BLaER1 (cell line): ENCODE measurements at regions not wholly inside any gene's neighbourhood (a gene's known extent, or its start where the extent isn't known, plus 50 kb on each side); places are given as distances from the start of the nearest gene placed in this dataset.
A peak's percentile ranks its signal among the peaks of the same experiment; 100 is the strongest.
"Not testable (repeated sequence)": the region's sequence is repeated elsewhere in the genome, so short reads cannot be mapped to it uniquely, and the experiment has no call there.

Experiments
- H3K27ac ChIP-seq: shearing (Covaris generic); formaldehyde crosslinking; 2 replicates; pipeline ENCODE4 v1.8.1; 2022
- H3K27me3 ChIP-seq: shearing (Covaris generic); formaldehyde crosslinking; 2 replicates; pipeline ENCODE4 v1.8.1; 2022
- H3K36me3 ChIP-seq: shearing (Covaris generic); formaldehyde crosslinking; 2 replicates; pipeline ENCODE4 v1.8.1; 2022
- H3K4me1 ChIP-seq: shearing (Covaris generic); formaldehyde crosslinking; 2 replicates; pipeline ENCODE4 v1.8.1; 2022
- H3K4me2 ChIP-seq: shearing (Covaris generic); formaldehyde crosslinking; 2 replicates; pipeline ENCODE4 v1.8.1; 2022
- H3K4me3 ChIP-seq: shearing (Covaris generic); formaldehyde crosslinking; 2 replicates; pipeline ENCODE4 v1.8.1; 2022
- H3K9ac ChIP-seq: shearing (Covaris generic); formaldehyde crosslinking; 2 replicates; pipeline ENCODE4 v1.8.1; 2022
- H3K9me3 ChIP-seq: shearing (Covaris generic); formaldehyde crosslinking; 2 replicates; pipeline ENCODE4 v1.8.1; 2022
- H4K20me1 ChIP-seq: shearing (Covaris generic); formaldehyde crosslinking; 2 replicates; pipeline ENCODE4 v1.8.1; 2022
- Cebpa-rat ChIP-seq: shearing (Covaris generic); IDR thresholded peaks from 2 replicates; pipeline ENCODE4 v1.8.1; 2022

GRCh38 chr11:69205743-69206612, 50.2 kb downstream of the SMIM38 start:
- Histone ChIP-seq H3K27me3 (no peaks in the 10 kb centered on the region), H3K9ac (no peak overlapping the region), H3K4me1 (peaks cover 10% of the 10 kb centered on the region), H3K4me2 (peak overlapping the region; percentile 13; the same call in 1 of the 2 replicates), H3K4me3 (no peak overlapping the region), H3K9me3 (peaks cover 13% of the 10 kb centered on the region; the same call in 1 of the 2 replicates), H4K20me1 (no peaks in the 10 kb centered on the region), H3K27ac (no peak overlapping the region), H3K36me3 (no peaks in the 10 kb centered on the region)
- no peak for TF ChIP-seq Cebpa-rat

GRCh38 chr11:69206613-69206965, 50.9 kb downstream of the SMIM38 start:
- not testable (repeated sequence) for H3K9ac ChIP-seq, H3K36me3 ChIP-seq, H3K27ac ChIP-seq, H3K27me3 ChIP-seq, H3K4me3 ChIP-seq, H3K4me2 ChIP-seq, H4K20me1 ChIP-seq
- Histone ChIP-seq H3K9me3 (peaks cover 13% of the 10 kb centered on the region; the same call in 1 of the 2 replicates), H3K4me1 (peaks cover 10% of the 10 kb centered on the region)

- Histone ChIP-seq H3K27me3 (no peaks in the 10 kb centered on the region), H3K9ac (no peak overlapping the region), H3K27ac (no peak overlapping the region), H4K20me1 (no peaks in the 10 kb centered on the region), H3K4me1 (peaks cover 10% of the 10 kb centered on the region), H3K9me3 (peaks cover 13% of the 10 kb centered on the region; the same call in 1 of the 2 replicates), H3K36me3 (no peaks in the 10 kb centered on the region), H3K4me2 (no peak overlapping the region), H3K4me3 (no peak overlapping the region)
- no peak for TF ChIP-seq Cebpa-rat
These were observed 51.6 kb downstream of the SMIM38 start for GRCh38 chr11:69207165-69207889.

GRCh38 chr11:69208190-69209037, 52.7 kb downstream of the SMIM38 start:
- TF ChIP-seq Cebpa-rat: no peak
- H3K9ac ChIP-seq: no peak overlapping the region

GRCh38 chr11:69209038-69209350, 53.3 kb downstream of the SMIM38 start:
- no peaks in the 10 kb centered on the region for H4K20me1 ChIP-seq
- H3K9me3 ChIP-seq: peaks cover 13% of the 10 kb centered on the region; the same call in 1 of the 2 replicates
- H3K27ac ChIP-seq: no peak overlapping the region
- H3K36me3 ChIP-seq: no peaks in the 10 kb centered on the region
- no peaks in the 10 kb centered on the region for H3K27me3 ChIP-seq
- TF ChIP-seq Cebpa-rat: no peak
- no peak overlapping the region for H3K4me2 ChIP-seq
- H3K4me1 ChIP-seq: peaks cover 10% of the 10 kb centered on the region
- H3K4me3 ChIP-seq: no peak overlapping the region
- no peak overlapping the region for H3K9ac ChIP-seq

More at GRCh38 chr11:69208190-69209037, 52.7 kb downstream of the SMIM38 start:
- no peaks in the 10 kb centered on the region for H3K36me3 ChIP-seq
- H3K4me2 ChIP-seq: no peak overlapping the region
- H3K4me1 ChIP-seq: peaks cover 10% of the 10 kb centered on the region
- H3K27me3 ChIP-seq: no peaks in the 10 kb centered on the region
- no peak overlapping the region for H3K27ac ChIP-seq
- H3K9me3 ChIP-seq: peaks cover 13% of the 10 kb centered on the region; the same call in 1 of the 2 replicates
- H4K20me1 ChIP-seq: no peaks in the 10 kb centered on the region
- no peak overlapping the region for H3K4me3 ChIP-seq

GRCh38 chr11:69209421-69210309, 53.9 kb downstream of the SMIM38 start:
- no peak overlapping the region for H3K4me3 ChIP-seq
- no peaks in the 10 kb centered on the region for H3K27me3 ChIP-seq
- no peaks in the 10 kb centered on the region for H4K20me1 ChIP-seq
- H3K36me3 ChIP-seq: no peaks in the 10 kb centered on the region
- H3K4me1 ChIP-seq: peaks cover 10% of the 10 kb centered on the region
- no peak for TF ChIP-seq Cebpa-rat
- H3K9ac ChIP-seq: no peak overlapping the region
- no peak overlapping the region for H3K4me2 ChIP-seq
- peaks cover 13% of the 10 kb centered on the region; the same call in 1 of the 2 replicates for H3K9me3 ChIP-seq
- H3K27ac ChIP-seq: no peak overlapping the region

- no peaks in the 10 kb centered on the region for H4K20me1 ChIP-seq
- peaks cover 13% of the 10 kb centered on the region; the same call in 1 of the 2 replicates for H3K9me3 ChIP-seq
- peaks cover 8% of the 10 kb centered on the region for H3K4me1 ChIP-seq
- H3K4me3 ChIP-seq: no peak overlapping the region
- H3K27ac ChIP-seq: no peak overlapping the region
- no peak overlapping the region for H3K9ac ChIP-seq
- H3K27me3 ChIP-seq: no peaks in the 10 kb centered on the region
- H3K36me3 ChIP-seq: no peaks in the 10 kb centered on the region
- TF ChIP-seq Cebpa-rat: no peak
- no peak overlapping the region for H3K4me2 ChIP-seq
These were observed 54.7 kb downstream of the SMIM38 start for GRCh38 chr11:69210310-69211035.

GRCh38 chr11:69211540-69211919, 55.8 kb downstream of the SMIM38 start:
- no peak overlapping the region for H3K27ac ChIP-seq

More at GRCh38 chr11:69211540-69211919, 55.8 kb downstream of the SMIM38 start:
- TF ChIP-seq Cebpa-rat: no peak
- Histone ChIP-seq H3K4me3 (no peak overlapping the region), H3K4me1 (no peaks in the 10 kb centered on the region), H4K20me1 (no peaks in the 10 kb centered on the region), H3K4me2 (no peak overlapping the region), H3K9ac (no peak overlapping the region), H3K9me3 (peaks cover 13% of the 10 kb centered on the region; the same call in 1 of the 2 replicates), H3K27me3 (no peaks in the 10 kb centered on the region), H3K36me3 (no peaks in the 10 kb centered on the region)
